Bronchial epithelial cell (primary cell): ENCODE measurements at regions not wholly inside any gene's neighbourhood (a gene's known extent, or its start where the extent isn't known, plus 50 kb on each side); places are given as distances from the start of the nearest gene placed in this dataset.

Experiments used
- DNase-seq: peaks from one replicate; pipeline ENCODE4 v3.0.0-alpha.2; 2010; ENCODE audit warnings: low read depth
- FAIRE-seq: peaks from 2 replicates; lab custom pipeline; 2011; peaks lifted over from hg19 to GRCh38; lab: Jason Lieb, UNC
- H3K27me3 ChIP-seq: 2 replicates; pipeline ENCODE4 v1.5.1; 2011; ENCODE audit warnings: low read length; ENCODE audit not compliant: control insufficient read depth, insufficient read depth
- H3K36me3 ChIP-seq: 2 replicates; pipeline ENCODE4 v1.5.1; 2011; ENCODE audit warnings: low read length; ENCODE audit not compliant: control insufficient read depth, insufficient read depth
- H3K4me3 ChIP-seq: 2 replicates; pipeline ENCODE4 v1.5.1; 2011; ENCODE audit warnings: mild to moderate bottlenecking, low read depth, low read length, control low read depth
- TF ChIP-seq, protein P1 (sequence below): IDR thresholded peaks from 2 replicates; pipeline ENCODE4 v1.5.1; 2011; ENCODE audit warnings: mild to moderate bottlenecking, moderate library complexity, low read length, control low read depth, inconsistent platforms; ENCODE audit not compliant: insufficient read depth, severe bottlenecking

- Histone ChIP-seq H3K36me3 (no peaks in the 10 kb centered on the region), H3K27me3 (no peaks in the 10 kb centered on the region), H3K4me3 (no peak overlapping the region)
- no peak for DNase-seq
- TF ChIP-seq, protein P1, sequence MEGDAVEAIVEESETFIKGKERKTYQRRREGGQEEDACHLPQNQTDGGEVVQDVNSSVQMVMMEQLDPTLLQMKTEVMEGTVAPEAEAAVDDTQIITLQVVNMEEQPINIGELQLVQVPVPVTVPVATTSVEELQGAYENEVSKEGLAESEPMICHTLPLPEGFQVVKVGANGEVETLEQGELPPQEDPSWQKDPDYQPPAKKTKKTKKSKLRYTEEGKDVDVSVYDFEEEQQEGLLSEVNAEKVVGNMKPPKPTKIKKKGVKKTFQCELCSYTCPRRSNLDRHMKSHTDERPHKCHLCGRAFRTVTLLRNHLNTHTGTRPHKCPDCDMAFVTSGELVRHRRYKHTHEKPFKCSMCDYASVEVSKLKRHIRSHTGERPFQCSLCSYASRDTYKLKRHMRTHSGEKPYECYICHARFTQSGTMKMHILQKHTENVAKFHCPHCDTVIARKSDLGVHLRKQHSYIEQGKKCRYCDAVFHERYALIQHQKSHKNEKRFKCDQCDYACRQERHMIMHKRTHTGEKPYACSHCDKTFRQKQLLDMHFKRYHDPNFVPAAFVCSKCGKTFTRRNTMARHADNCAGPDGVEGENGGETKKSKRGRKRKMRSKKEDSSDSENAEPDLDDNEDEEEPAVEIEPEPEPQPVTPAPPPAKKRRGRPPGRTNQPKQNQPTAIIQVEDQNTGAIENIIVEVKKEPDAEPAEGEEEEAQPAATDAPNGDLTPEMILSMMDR = no peak
- FAIRE-seq = no peak
Measured at GRCh38 chr11:15580056-15580774, 465.5 kb downstream of the INSC start.

- H3K27me3 ChIP-seq = no peaks in the 10 kb centered on the region
- no peak for FAIRE-seq
- no peak for DNase-seq
- no peaks in the 10 kb centered on the region for H3K36me3 ChIP-seq
- no peak overlapping the region for H3K4me3 ChIP-seq
- TF ChIP-seq, protein P1 = no peak
Measured at GRCh38 chr11:15580775-15581095, 466.0 kb downstream of the INSC start.

GRCh38 chr11:15584158-15584557 lies 469.4 kb downstream of the INSC start:
- TF ChIP-seq, protein P1 = no peak
- no peak for FAIRE-seq
- Histone ChIP-seq H3K4me3 (no peak overlapping the region), H3K27me3 (no peaks in the 10 kb centered on the region), H3K36me3 (no peaks in the 10 kb centered on the region)
- DNase-seq = no peak

GRCh38 chr11:15585602-15586331 lies 471.0 kb downstream of the INSC start:
- Histone ChIP-seq H3K4me3 (no peak overlapping the region), H3K27me3 (no peaks in the 10 kb centered on the region), H3K36me3 (no peaks in the 10 kb centered on the region)
- FAIRE-seq (no peak), DNase-seq (no peak)
- TF ChIP-seq, protein P1 = no peak

GRCh38 chr11:15586741-15587473 lies 472.2 kb downstream of the INSC start:
- TF ChIP-seq, protein P1 = no peak
- Histone ChIP-seq H3K27me3 (no peaks in the 10 kb centered on the region), H3K36me3 (no peaks in the 10 kb centered on the region), H3K4me3 (no peak overlapping the region)
- FAIRE-seq (no peak), DNase-seq (no peak)
